D341Med (cell line): ENCODE measurements at regions not wholly inside any gene's neighbourhood (a gene's known extent, or its start where the extent isn't known, plus 50 kb on each side); places are given as distances from the start of the nearest gene placed in this dataset.

Experiments used
- DNase-seq: peaks from one replicate; pipeline ENCODE4 v3.0.0; 2012; ENCODE audit warnings: low spot score

GRCh38 chr18:56380685-56381084, 257.7 kb downstream of the TXNL1 start:
- DNase-seq, result no peak

DNA sequence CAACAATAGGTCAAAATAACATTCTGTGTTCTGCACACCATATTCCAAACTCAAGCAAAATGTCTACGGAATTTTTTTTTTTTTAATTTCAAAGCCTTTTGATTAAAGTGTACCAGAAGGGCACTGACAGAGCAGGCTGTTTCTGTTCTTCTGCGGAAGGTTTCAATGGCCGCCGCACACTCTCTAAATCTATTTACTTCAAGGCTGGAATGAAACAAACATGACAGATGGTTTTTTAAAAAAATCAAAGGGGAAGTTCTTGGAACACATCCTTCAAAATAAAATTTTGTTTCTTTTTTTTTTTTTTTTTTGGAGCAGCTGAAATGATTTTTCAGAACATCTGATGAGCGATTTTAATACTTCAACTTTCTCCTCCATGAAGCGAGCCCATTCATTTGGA, 259.1 kb downstream of the TXNL1 start:
- no peak for DNase-seq

- no peak for DNase-seq
These were observed 261.2 kb downstream of the TXNL1 start for GRCh38 chr18:56377231-56377630.

DNA sequence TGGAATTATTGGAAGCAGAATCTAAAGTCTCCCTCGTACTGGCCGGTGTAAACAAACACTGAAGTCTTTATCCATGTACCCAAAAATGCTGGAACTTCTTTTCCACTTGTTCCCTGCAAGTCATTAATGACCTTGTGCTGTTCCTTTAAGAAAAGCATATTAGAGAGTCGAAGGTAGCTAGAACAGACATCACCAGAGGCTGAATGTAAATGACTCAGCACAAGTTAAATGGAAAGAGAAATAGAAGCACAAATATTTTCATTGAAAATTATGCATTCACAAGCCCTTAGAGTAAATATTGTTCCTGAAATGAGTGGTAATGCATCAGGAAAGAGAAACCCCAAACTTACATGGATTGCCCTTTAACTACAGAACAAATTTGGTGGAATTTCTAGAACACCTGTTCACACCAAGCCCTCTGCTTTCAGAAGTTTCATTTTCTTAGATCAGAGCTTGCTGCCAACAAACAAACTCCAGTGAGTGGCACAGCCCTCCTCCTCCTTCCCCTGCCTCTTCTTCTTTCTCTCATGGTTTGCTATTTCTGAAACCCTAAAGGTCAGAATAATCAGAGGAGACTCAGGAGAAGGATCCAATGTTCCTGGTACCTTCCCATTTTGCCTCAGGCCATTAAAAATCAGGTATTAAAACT, 264.3 kb downstream of the TXNL1 start:
- no peak for DNase-seq

- no peak for DNase-seq
These were observed 264.8 kb downstream of the TXNL1 start for GRCh38 chr18:56373601-56374000.

DNA sequence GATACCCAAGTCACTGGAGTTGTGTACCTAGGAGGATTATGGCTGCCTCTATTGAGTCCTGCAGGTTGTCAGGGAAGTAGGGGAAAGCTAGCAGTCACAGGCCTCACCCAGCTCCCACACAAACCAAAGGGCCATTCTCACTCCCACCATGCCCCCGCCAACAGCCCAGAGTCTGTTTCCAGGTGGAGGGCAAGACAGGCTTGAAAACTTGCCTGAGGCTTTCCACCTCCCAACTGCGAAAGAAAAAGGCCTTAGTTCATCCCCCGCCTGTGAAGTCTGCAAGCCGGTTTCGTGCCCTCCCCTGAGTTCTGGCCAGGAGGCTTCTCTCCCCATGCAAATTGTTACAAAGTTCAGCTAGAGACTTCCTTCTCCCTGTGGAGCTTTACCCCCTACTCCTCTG, 270.3 kb downstream of the TXNL1 start:
- DNase-seq, result no peak

GRCh38 chr18:56358608-56359280, 279.6 kb downstream of the TXNL1 start:
- DNase-seq, result no peak

DNA sequence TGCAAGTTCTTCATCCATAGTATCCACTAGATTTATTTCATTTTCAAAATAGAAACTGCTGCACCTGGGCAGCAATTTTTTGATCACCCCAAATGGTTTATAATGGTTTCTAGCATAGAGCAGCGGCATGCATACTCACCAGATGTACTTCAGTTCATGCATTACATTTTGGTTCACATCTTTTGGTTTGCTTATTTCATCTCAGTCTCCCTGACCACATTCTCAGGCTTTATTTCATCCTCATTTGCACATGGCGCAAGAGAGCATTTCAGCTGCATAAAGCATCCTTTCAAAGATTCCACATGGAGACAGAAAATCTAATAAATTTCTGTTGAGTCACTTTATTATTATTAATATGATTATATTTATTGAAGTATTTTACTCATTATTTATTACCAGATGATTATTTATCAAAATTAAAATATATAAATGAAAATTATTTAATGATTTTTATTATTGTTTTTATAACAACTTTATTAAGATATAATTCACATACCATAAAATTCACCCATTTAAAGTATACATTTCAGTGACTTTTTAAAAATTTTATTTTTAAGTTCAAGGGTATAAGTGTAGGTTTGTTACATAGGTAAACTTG, 284.6 kb downstream of the TXNL1 start:
- no peak for DNase-seq

GRCh38 chr18:56351911-56352500, 286.4 kb downstream of the TXNL1 start:
- no peak for DNase-seq

GRCh38 chr18:56337507-56337906, 300.9 kb downstream of the TXNL1 start:
- no peak for DNase-seq

GRCh38 chr18:56333839-56334238, 304.6 kb downstream of the TXNL1 start:
- no peak for DNase-seq

- DNase-seq, result no peak
These were observed 305.2 kb downstream of the TXNL1 start for GRCh38 chr18:56333146-56333545.

DNA sequence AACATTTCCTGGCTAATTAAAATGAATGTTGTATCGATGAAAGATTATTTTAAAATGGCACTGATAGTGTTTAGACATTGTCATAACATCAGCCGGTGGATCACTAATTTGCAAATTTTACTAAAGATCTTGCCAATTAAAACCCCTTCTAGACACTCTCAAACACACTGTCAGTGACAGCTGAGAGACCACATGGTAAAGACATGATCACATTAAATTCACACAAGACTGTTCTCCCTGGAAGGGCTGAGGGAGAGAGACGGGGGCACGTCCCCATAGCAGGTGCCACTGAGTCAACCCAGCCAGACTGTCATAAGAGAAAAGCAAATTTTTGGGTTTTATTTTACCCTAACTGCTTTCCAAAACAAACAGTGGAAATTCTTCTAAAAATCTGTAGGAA, 306.0 kb downstream of the TXNL1 start:
- DNase-seq, result no peak

DNA sequence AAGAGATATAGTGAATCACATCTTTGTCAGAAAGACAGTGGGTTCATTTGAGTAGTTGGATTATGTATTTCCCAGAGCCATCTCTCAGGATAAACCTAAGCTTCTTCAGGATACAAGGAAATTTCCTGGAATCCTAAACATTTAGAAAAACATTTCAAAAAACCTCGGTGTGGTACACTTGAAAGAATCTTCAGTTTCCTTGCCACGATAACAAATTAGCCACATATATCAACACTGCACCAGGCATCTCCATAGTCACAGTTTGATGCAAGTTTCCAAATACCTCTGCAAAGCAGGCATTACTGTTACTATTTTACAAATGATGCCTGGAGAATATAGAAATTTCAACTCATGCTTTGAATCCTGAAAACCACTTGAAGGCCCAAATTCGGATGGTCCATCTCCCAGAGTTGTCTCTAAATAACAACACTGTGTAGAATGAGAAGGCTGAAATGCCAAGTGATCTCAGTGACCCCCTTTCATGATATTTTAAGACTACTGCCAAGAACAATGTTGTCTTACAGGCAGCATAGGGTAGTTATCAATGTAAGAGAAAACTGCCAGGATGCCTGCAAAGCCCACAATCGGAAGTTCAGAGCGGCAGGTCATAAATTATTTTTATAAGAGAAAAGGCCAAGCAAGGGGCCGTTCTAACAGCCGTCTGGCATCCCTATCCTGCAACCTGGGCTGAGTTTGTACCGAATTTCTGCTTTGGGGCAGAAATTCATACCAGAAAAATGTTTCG, 307.9 kb downstream of the TXNL1 start:
- no peak for DNase-seq

DNA sequence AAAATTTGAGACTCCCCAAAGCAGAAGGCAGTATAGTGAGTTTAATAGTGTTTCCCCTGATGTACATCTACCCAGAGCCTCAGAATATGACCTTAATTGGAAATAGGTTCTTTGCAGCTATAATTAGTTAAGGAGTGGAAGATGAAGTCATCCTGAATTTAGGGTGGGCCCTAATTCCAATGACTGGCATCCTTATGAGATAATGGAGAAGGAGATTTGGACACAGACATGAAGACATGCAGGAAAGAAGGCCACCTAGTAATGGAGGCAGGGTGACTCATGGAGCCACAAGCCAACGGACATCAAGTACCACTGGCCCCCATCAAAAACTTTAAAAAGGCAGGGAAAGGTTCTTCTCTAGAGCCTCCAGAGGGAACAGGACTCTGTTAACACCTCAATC, 308.9 kb downstream of the TXNL1 start:
- no peak for DNase-seq

GRCh38 chr18:56327191-56327885, 311.1 kb downstream of the TXNL1 start:
- no peak for DNase-seq

GRCh38 chr18:56326336-56327072, 311.9 kb downstream of the TXNL1 start:
- no peak for DNase-seq

GRCh38 chr18:56323673-56324072, 314.7 kb downstream of the TXNL1 start:
- no peak for DNase-seq

- DNase-seq, result no peak
These were observed 316.0 kb downstream of the TXNL1 start for GRCh38 chr18:56322406-56322805.

- DNase-seq, result no peak
These were observed 316.9 kb downstream of the TXNL1 start for GRCh38 chr18:56321470-56321869.

GRCh38 chr18:56319953-56320352, 318.4 kb downstream of the TXNL1 start:
- DNase-seq, result no peak
